GM21526 (cell line): ENCODE measurements at regions not wholly inside any gene's neighbourhood (a gene's known extent, or its start where the extent isn't known, plus 50 kb on each side); places are given as distances from the start of the nearest gene placed in this dataset.
A peak's percentile ranks its signal among the peaks of the same experiment; 100 is the strongest.

ENCODE experiments used
- ATAC-seq: cut with Tn5 transposase; IDR thresholded peaks from one replicate; pipeline ENCODE4 v1.9.1; 2021; ENCODE audit warnings: moderate library complexity; ENCODE audit not compliant: unreplicated experiment, low FRiP score

DNA sequence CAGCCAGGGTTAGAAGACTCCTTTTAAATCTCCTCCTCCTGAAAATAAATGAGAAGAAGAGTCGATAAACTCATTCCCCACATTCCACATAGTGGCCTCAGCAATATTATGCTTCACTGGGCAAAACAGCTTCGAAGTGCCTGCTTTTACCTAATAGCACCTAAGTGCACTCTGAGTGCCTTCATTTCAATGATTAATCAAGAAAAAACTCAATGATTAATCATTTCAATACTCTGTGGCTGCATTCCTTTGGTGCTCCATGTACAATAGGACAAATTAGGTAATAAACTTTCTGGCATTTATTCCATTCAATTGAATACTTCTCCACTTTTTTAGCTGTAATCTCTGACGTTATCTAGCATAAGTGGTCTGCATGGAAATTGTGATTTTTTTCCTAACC lies 174.6 kb downstream of the CCDC71L start:
- no peak for ATAC-seq

- ATAC-seq, result no peak
Observed at GRCh38 chr7:106485919-106486318, 175.0 kb downstream of the CCDC71L start.

GRCh38 chr7:106485031-106485551 lies 175.9 kb downstream of the CCDC71L start:
- no peak for ATAC-seq

DNA sequence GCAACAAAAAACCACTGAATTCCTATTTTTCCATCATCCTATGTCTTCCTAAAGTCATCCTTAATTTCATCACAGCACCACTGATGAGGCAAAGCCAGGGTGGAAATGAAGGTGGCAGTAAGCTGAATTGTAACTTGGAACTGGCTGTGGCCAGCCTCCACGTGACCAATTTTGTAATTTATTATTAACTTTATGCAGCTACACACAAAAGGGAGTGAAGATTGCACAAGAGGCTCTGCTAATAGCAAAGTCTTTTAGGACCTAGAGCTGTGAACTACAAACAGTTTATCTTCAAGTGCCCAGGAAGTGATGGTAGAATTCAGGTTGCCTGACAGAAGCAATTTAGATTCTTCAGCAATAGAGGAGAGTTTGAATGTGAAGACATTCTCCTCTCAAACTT lies 176.4 kb downstream of the CCDC71L start:
- no peak for ATAC-seq

GRCh38 chr7:106482091-106482490 lies 178.9 kb downstream of the CCDC71L start:
- ATAC-seq, result no peak

GRCh38 chr7:106480616-106481031 lies 180.3 kb downstream of the CCDC71L start:
- no peak for ATAC-seq

DNA sequence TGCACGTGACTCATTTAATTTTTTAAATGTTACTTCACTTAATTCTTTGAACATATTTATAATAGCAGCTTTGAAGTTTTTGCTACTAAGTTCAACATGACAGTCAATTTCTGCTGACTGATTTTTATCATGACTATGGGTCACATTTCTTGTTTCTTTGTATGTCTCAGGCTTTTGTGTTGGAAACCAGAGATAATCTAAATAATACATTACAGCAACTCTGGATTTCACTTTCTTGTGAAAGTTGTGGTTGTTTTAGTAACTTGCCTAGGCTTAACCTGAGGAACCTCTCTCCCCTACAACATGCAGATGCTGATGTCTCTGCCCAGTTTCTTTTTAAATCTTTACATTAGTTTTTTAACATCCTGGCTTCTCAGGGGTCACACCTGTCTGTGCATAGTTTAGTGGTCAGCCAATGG lies 180.8 kb downstream of the CCDC71L start:
- peak; percentile 69 for ATAC-seq

GRCh38 chr7:106476751-106477150 lies 184.2 kb downstream of the CCDC71L start:
- no peak for ATAC-seq

DNA sequence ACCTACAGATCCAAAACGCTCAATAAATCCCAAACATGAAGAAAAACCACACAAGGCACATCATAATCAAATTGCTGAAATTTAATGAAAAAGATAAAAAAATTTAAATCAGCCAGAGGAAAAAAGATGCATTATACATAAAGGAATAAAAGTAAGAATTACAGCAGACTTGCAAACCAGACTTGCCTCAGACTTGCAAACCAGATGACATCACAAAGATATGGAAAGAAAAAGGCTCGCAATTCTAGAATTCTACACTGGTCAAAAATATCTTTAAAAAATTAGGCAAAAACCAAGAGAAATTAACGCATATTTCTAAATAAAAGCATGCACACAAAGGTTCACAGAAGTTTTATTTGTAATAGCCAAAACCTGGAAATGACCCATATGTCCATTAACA lies 188.0 kb upstream of the NAMPT start:
- ATAC-seq, result no peak

DNA sequence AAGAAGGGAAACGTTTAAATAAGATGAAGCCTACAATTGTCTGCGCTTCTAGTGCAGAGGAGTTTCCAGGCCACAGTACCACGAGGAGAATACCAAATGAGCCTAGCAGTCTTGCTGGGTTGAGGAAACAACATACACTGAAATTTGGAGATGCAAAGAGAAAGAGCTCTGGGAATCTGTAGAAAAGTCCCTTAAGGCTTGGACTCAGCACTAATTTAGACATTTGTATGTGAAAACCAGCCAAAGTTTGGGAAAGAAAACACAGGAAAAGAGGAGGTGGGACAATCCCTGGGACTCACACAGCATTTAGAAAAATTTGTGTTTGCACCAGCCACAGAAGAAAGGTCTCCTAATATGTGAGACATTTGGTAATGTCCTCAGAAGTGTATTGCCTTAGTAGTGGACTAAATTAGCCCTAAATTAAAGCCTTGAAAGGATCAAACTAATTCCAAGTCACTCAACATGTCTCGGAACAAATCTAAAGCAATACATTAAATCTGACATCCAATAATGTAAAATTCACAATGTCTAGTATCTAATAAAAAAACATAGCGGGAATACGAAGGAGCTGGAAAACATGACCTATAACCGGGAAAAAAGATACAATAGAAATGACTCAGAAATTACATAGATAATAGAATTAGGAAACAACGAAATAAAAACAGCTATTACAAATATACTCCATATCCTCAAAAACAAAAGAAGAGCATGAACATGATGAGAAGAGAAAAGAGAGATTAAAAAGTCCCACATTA lies 187.1 kb upstream of the NAMPT start:
- ATAC-seq, result no peak

- ATAC-seq, result no peak
Observed at GRCh38 chr7:106471021-106471420, 186.2 kb upstream of the NAMPT start.

DNA sequence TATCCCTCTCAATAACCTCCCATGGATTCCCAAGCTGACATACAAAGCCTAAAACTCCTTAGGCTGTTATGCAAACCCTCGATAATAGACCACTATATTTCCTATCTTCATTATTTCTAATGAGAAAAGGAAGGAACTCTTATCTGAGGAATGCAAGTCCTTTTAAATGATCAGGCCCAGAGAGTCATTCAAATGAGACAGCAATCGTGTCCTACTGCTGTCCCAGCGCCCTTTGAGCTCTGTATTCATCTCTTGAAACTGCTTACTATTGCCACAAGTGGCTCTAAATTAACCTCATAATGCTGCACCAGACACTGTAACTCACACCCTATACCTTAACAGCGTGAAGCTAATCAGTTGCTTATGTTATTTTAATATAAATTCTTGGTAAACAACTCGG lies 182.1 kb upstream of the NAMPT start:
- ATAC-seq, result no peak

- no peak for ATAC-seq
Observed at GRCh38 chr7:106465704-106466468, 181.1 kb upstream of the NAMPT start.

DNA sequence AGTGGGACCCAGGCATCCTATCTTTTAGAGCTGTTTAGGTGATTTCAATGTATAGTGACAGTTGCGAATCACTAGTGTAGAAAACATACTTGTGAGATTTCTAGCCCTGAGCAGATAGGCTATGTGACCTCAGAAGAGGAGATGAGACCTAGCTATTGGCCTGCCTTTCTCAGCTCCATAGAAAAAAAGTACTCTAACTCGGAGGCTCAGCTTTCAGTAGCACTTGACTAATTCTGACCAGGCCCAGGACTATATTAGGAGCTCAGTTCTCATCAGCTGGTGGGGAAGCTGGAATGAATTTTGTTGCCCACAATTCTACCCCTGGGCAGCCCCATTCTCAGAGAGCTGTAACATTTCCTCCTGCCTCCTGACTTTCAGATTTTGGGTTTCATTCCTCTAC lies 179.9 kb upstream of the NAMPT start:
- peak; percentile 47 for ATAC-seq

DNA sequence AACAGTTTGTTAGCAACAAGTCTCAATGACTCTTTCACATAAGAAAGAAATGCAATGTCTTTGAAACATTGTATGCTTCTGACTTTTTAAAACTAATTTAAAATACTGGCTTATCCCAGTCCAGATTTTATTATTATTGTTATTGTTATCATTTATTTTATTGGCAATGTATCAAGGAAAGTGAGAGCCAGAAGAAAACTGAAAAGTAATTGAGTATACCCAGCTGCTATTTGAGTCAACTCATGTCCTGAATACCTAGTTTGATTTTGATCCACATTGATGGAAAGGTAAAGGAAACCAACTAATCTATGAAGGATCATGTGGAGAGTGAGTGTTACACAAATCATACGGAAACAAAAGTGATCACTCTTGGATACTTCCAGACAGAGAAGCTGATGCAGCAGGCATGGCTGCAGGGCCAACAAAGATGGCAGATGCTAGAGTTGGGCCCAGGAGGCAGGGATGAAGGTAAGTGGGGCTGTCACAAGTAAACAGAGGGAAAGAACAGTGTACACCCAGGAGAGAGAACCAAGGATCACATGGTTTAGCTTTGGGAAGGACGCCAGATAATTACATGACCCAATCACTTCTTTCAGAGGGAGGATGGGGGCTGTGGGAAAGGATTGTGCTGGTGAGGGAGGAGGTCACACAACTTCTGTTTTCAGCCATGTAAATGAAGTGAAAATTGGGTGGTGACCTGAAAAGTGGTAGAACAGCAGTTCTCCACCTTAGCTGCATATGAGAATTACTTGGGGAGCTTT lies 179.2 kb upstream of the NAMPT start:
- peak; percentile 3 for ATAC-seq

- ATAC-seq, result no peak
Observed at GRCh38 chr7:106462914-106463482, 178.2 kb upstream of the NAMPT start.

- ATAC-seq, result no peak
Observed at GRCh38 chr7:106462365-106462859, 177.6 kb upstream of the NAMPT start.

GRCh38 chr7:106460792-106461254 lies 176.0 kb upstream of the NAMPT start:
- no peak for ATAC-seq

DNA sequence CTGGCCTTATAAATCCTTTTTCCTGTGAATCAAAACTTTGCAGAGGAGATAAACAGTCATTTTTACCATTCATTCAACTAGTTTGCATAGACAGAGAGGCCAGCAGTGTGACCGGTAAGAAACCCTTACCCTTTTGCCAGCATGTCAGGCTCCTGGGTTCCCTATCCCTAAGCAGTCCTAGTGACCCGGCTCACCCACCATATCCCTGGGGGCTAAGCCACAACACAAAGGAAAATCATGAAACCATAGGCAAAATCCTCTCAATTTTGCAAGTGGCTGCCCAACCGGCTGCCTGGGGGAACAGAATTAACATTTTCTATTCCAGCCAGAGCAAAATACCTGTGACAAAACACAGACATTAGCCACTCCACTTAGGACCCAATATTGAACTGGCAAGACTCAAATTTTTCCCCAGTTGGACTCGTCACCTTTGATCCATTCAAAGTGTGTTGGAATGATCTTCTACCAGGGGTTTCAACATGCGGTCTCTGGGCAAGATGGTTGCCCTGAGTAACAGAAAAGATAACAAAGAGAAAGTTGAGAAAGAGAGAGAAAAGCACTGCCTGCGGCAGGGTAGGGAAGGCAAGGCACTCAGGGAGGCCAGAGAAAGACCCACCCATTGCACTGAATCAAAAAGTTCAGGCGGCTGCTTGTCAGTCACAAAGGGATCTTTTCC lies 174.8 kb upstream of the NAMPT start:
- ATAC-seq, result no peak

DNA sequence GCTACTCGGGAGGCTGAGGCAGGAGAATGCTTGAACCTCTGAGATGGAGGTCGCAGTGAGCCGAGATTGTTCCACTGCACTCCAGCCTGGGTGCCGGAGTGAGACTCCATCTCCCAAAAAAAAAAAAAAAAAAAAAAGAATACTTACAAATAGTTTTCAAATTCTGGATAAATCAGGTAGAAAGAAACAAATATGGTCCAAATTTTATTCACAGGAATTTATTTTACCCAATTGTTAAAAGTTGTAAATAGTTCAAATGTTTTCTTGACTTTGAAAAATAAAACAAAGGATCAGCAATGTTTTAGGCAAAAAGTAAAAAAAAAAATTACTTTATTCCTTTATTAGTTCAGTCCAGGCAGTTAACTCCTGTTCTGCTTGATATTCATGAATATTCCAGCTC lies 172.9 kb upstream of the NAMPT start:
- no peak for ATAC-seq
